ENCODE measurements at regions not wholly inside any gene's neighbourhood (a gene's known extent, or its start where the extent isn't known, plus 50 kb on each side); places are given as distances from the start of the nearest gene placed in this dataset.
"Not testable (repeated sequence)": the region's sequence is repeated elsewhere in the genome, so short reads cannot be mapped to it uniquely, and the experiment has no call there.

GRCh38 chr4:155060419-155060818 is 148.0 kb upstream of the NPY2R start:
- TF ChIP-seq CTCF (IDR thresholded peaks at IDR 0.05), result no peak
- ATAC-seq (ENCODE audit: insufficient number of reproducible peaks, low FRiP score, low read depth), result no peak
- H3K4me3 ChIP-seq, result no peak overlapping the region

GRCh38 chr4:155060873-155061272 is 147.6 kb upstream of the NPY2R start:
- ATAC-seq (ENCODE audit: insufficient number of reproducible peaks, low FRiP score, low read depth) (no peak), DNase-seq (ENCODE audit: low spot score) (no peak)
- H3K27ac ChIP-seq, result no peak overlapping the region
- H3K9me3 ChIP-seq, result no peaks in the 10 kb centered on the region
- H3K4me3 ChIP-seq, result no peak overlapping the region
- TF ChIP-seq CTCF (IDR thresholded peaks at IDR 0.05), result no peak
- no peaks in the 10 kb centered on the region for H3K4me1 ChIP-seq (ENCODE audit: control insufficient read depth in 1 of 2, low read depth in 2 of 2)
- H3K36me3 ChIP-seq, result no peaks in the 10 kb centered on the region
- no peaks in the 10 kb centered on the region for H3K27me3 ChIP-seq (replicated peaks; ENCODE audit: insufficient read depth)

More at GRCh38 chr4:155060419-155060818, 148.0 kb upstream of the NPY2R start:
- no peak for DNase-seq (ENCODE audit: low spot score)
- Histone ChIP-seq H3K36me3 (no peaks in the 10 kb centered on the region), H3K4me1 (ENCODE audit: control insufficient read depth in 1 of 2, low read depth in 2 of 2) (no peaks in the 10 kb centered on the region), H3K27me3 (replicated peaks; ENCODE audit: insufficient read depth) (no peaks in the 10 kb centered on the region), H3K9me3 (no peaks in the 10 kb centered on the region), H3K27ac (no peak overlapping the region)

- ATAC-seq (ENCODE audit: insufficient number of reproducible peaks, low FRiP score, low read depth), result no peak
- no peak for TF ChIP-seq CTCF (IDR thresholded peaks at IDR 0.05)
- H3K27me3 ChIP-seq (replicated peaks; ENCODE audit: insufficient read depth), result no peaks in the 10 kb centered on the region
Measured at GRCh38 chr4:155062948-155063347, 145.5 kb upstream of the NPY2R start.

GRCh38 chr4:155064934-155065333 is 143.5 kb upstream of the NPY2R start:
- ATAC-seq (ENCODE audit: insufficient number of reproducible peaks, low FRiP score, low read depth); H3K4me3 ChIP-seq; H3K4me1 ChIP-seq (ENCODE audit: control insufficient read depth in 1 of 2, low read depth in 2 of 2); H3K27ac ChIP-seq; H3K9me3 ChIP-seq; DNase-seq (ENCODE audit: low spot score); H3K27me3 ChIP-seq (replicated peaks; ENCODE audit: insufficient read depth); H3K36me3 ChIP-seq: not testable (repeated sequence)

More at GRCh38 chr4:155062948-155063347, 145.5 kb upstream of the NPY2R start:
- no peaks in the 10 kb centered on the region for H3K4me1 ChIP-seq (ENCODE audit: control insufficient read depth in 1 of 2, low read depth in 2 of 2)
- H3K9me3 ChIP-seq, result no peaks in the 10 kb centered on the region
- no peak overlapping the region for H3K27ac ChIP-seq
- no peaks in the 10 kb centered on the region for H3K36me3 ChIP-seq
- H3K4me3 ChIP-seq, result no peak overlapping the region
- no peak for DNase-seq (ENCODE audit: low spot score)

- DNase-seq (ENCODE audit: low spot score), result no peak
- H3K4me3 ChIP-seq, result no peak overlapping the region
- H3K4me1 ChIP-seq (ENCODE audit: control insufficient read depth in 1 of 2, low read depth in 2 of 2), result no peaks in the 10 kb centered on the region
- no peak overlapping the region for H3K27ac ChIP-seq
- no peak for TF ChIP-seq CTCF (IDR thresholded peaks at IDR 0.05)
- H3K27me3 ChIP-seq (replicated peaks; ENCODE audit: insufficient read depth), result no peaks in the 10 kb centered on the region
- no peak for ATAC-seq (ENCODE audit: insufficient number of reproducible peaks, low FRiP score, low read depth)
- no peaks in the 10 kb centered on the region for H3K36me3 ChIP-seq
- H3K9me3 ChIP-seq, result no peaks in the 10 kb centered on the region
Measured at GRCh38 chr4:155066871-155067270, 141.6 kb upstream of the NPY2R start.

GRCh38 chr4:155071962-155072361 is 136.5 kb upstream of the NPY2R start:
- Histone ChIP-seq H3K27me3 (replicated peaks; ENCODE audit: insufficient read depth) (no peaks in the 10 kb centered on the region), H3K27ac (no peak overlapping the region), H3K4me3 (no peak overlapping the region), H3K36me3 (no peaks in the 10 kb centered on the region), H3K4me1 (ENCODE audit: control insufficient read depth in 1 of 2, low read depth in 2 of 2) (peaks cover 3 to 18% of the 10 kb centered on the region in 2 donors), H3K9me3 (no peaks in the 10 kb centered on the region)
- DNase-seq (ENCODE audit: low spot score) (no peak), ATAC-seq (ENCODE audit: insufficient number of reproducible peaks, low FRiP score, low read depth) (no peak)
- no peak for TF ChIP-seq CTCF (IDR thresholded peaks at IDR 0.05)
